Heart left ventricle (tissue), 16 donors: ENCODE measurements at regions not wholly inside any gene's neighbourhood (a gene's known extent, or its start where the extent isn't known, plus 50 kb on each side); places are given as distances from the start of the nearest gene placed in this dataset.

Source experiments
- ATAC-seq, 4 donors: fragments of 200-7000 bp; cut with Tn5 transposase; one replicate each; pipeline ENCODE4 v1.9.1; 2020 to 2022; ENCODE audit warnings: moderate library complexity in 4 of 4, mild to moderate bottlenecking in 3 of 4, moderate number of reproducible peaks in 1 of 4
- DNase-seq, 5 donors: peaks; one replicate each; pipeline ENCODE4 v3.0.0-alpha.2; 2020
- H3K27ac ChIP-seq, 12 donors: fragments of 200-600 bp; sonication (generic) in 4 of 12; one replicate each; pipeline versions ENCODE4 v1.5.0 to v1.8.0; 2016 to 2022; ENCODE audit warnings: mild to moderate bottlenecking in 2 of 12
- H3K27me3 ChIP-seq, 9 donors: fragments of 200-600 bp; sonication (generic) in 2 of 9; one replicate each; pipeline versions ENCODE4 v1.5.1 to v1.8.0; 2016 to 2022; ENCODE audit warnings: mild to moderate bottlenecking in 3 of 9
- H3K36me3 ChIP-seq, 9 donors: fragments of 200-600 bp; sonication (generic) in 2 of 9; one replicate each; pipeline versions ENCODE4 v1.5.0 to v1.8.0; 2018 to 2022; ENCODE audit warnings: mild to moderate bottlenecking in 2 of 9
- H3K4me1 ChIP-seq, 12 donors: fragments of 200-600 bp; sonication (generic) in 4 of 12; one replicate each; pipeline versions ENCODE4 v1.5.0 to v1.8.0; 2016 to 2022; ENCODE audit warnings: mild to moderate bottlenecking in 3 of 12
- H3K4me3 ChIP-seq, 12 donors: fragments of 200-600 bp; sonication (generic) in 4 of 12; one replicate each; pipeline versions ENCODE4 v1.5.0 to v1.8.0; 2017 to 2022; ENCODE audit warnings: mild to moderate bottlenecking in 9 of 12, moderate library complexity in 4 of 12
- H3K9me3 ChIP-seq, 12 donors: fragments of 200-600 bp; sonication (generic) in 4 of 12; one replicate each; pipeline versions ENCODE4 v1.5.0 to v1.8.0; 2016 to 2022; ENCODE audit warnings: mild to moderate bottlenecking in 1 of 12
- CTCF ChIP-seq, 12 donors: fragments of 200-600 bp; sonication (generic) in 4 of 12; IDR thresholded peaks; one replicate each; pipeline versions ENCODE4 v1.5.0 to v1.8.0; 2018 to 2022; ENCODE audit warnings: antibody characterized with exemption in 12 of 12, mild to moderate bottlenecking in 5 of 12
- POLR2A ChIP-seq, 2 donors: fragments of 450-650 bp; IDR thresholded peaks; one replicate each; pipeline ENCODE4 v1.6.1; 2017; ENCODE audit warnings: antibody characterized with exemption in 2 of 2, mild to moderate bottlenecking in 2 of 2, moderate library complexity in 2 of 2
- WGBS, 4 donors: extraction: QIAGEN DNeasy Blood & Tissue Kit in 2 of 4; methylation state at CpG; one replicate each; pipeline versions ENCODE4 v1.1.5 to v1.1.7; 2013 to 2018; 5-methylcytosine and 5-hydroxymethylcytosine counted together
- intact Hi-C, 10 donors: fragments of 100-400 bp; cut with DNase I; formaldehyde crosslinking; loops; one replicate each; pipeline versions ENCODE4 v1.11.1 to v1.14.2; 2022
- donor health status: ischemic (EF 13 %, LVEDD 7.1; RV severe dilation, severe dysfunction).
- donor health status: healthy with polysubstance abuse.
- donor health status: DM: no; HTN: yes; CAD: no.
- donor health status: DM: no; HTN: no; CAD: no.
- donor health status: ischemic (EF 25% LVEDD 6.9; RV normal size, moderate dysfunction).
- donor health status: ischemic (EF 25% LVEDD 5.7; RV mildly dilated, moderate dysfunction).
- donor health status: healthy.
- donor health status: DM: yes; HTN: yes; CAD: no.
- donor health status: ischemic (EF 35%, LVEDD 5.7; RV mildly dilated, moderate dysfunction).
- donor health status: nonischemic (EF 11% LVEDD 7.7; RV severe dilation, severe dysfunction).
- donor health status: DM: yes; HTN: yes; CAD: no.
- donor health status: PGD.
- donor health status: ischemic (EF 29% LVEDD 5.4; RV normal size, mild dysfunction).
- donor health status: nonischemic (EF 23%, LVEDD 6.1; RV moderate dilation, normal function).

GRCh38 chr9:79184831-79185230 lies 386.9 kb upstream of the TLE4 start:
- Histone ChIP-seq H3K4me1 (no peaks in the 10 kb centered on the region), H3K27me3 (no peaks in the 10 kb centered on the region), H3K36me3 (no peaks in the 10 kb centered on the region), H3K9me3 (peaks cover 0 to 5% (median 0%) of the 10 kb centered on the region in 12 donors), H3K27ac (no peak overlapping the region), H3K4me3 (no peak overlapping the region)
- ATAC-seq (no peak), DNase-seq (no peak)
- intact Hi-C loops: no loop called here
- whole genome bisulfite sequencing, 4 donors: 40 to 74% (median 64%) methylated on average over 2 of the region's 2 CpGs
- TF ChIP-seq CTCF (IDR thresholded peaks at IDR 0.05): no peak
- TF ChIP-seq POLR2A (IDR thresholded peaks at IDR 0.05): no peak

DNA sequence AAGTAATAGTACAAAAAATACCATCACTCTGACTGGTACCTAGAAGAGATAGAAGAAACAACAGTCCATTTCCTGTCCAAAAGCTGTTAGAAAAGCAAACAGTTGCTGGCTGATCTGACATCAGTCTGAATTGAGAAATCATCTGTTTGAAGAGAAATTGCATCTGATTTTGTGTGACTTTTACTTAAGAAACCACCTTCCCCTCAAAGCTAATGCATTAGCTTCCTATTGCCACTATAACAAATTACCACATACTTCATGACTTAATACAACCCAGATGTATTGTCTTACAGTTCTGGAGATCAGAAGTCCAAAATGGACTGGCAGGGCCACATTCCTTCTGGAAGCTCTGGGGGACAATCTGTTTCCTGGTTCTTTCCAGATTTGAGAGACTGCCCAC lies 385.9 kb upstream of the TLE4 start:
- Histone ChIP-seq H3K4me1 (no peaks in the 10 kb centered on the region), H3K4me3 (no peak overlapping the region), H3K36me3 (no peaks in the 10 kb centered on the region), H3K27me3 (no peaks in the 10 kb centered on the region), H3K27ac (no peak overlapping the region), H3K9me3 (peaks cover 0 to 5% (median 0%) of the 10 kb centered on the region in 12 donors)
- TF ChIP-seq POLR2A (IDR thresholded peaks at IDR 0.05): no peak
- TF ChIP-seq CTCF (IDR thresholded peaks at IDR 0.05): no peak
- ATAC-seq (no peak), DNase-seq (no peak)
- intact Hi-C loops: no loop called here

- TF ChIP-seq CTCF (IDR thresholded peaks at IDR 0.05): no peak
- TF ChIP-seq POLR2A (IDR thresholded peaks at IDR 0.05): no peak
- Histone ChIP-seq H3K36me3 (no peaks in the 10 kb centered on the region), H3K9me3 (peaks cover 0 to 5% (median 0%) of the 10 kb centered on the region in 12 donors), H3K4me3 (no peak overlapping the region), H3K27ac (no peak overlapping the region), H3K4me1 (no peaks in the 10 kb centered on the region), H3K27me3 (no peaks in the 10 kb centered on the region)
- intact Hi-C loops: no loop called here
- 42 to 59% (median 52%) methylated on average over 3 of the region's 3 CpGs for WGBS, 4 donors
- DNase-seq: no peak
- no peak for ATAC-seq
Measured at GRCh38 chr9:79189511-79189924, 382.2 kb upstream of the TLE4 start.

DNA sequence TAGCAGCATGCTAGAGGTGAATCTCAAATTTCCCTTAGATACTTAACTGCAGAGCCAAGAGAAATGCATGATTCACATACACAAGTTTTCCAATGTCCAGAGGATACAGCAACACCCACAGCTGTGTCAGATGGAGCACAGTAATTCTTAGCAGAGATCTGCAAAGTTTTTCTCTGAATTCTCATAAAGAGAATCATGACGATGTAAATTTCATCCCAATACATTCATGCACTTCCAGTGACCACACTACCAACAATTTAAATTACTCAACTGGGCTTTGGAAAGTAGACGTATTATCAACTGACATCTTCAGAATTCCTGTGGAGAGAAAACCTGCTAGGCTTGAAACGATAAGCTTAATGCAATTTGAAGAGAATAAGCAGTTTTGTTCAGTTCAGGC lies 378.8 kb upstream of the TLE4 start:
- DNase-seq (no peak), ATAC-seq (no peak)
- Histone ChIP-seq H3K4me3 (no peak overlapping the region), H3K4me1 (peaks cover 0 to 11% (median 0%) of the 10 kb centered on the region in 12 donors), H3K9me3 (no peaks in the 10 kb centered on the region), H3K36me3 (no peaks in the 10 kb centered on the region), H3K27ac (no peak overlapping the region), H3K27me3 (no peaks in the 10 kb centered on the region)
- WGBS, 4 donors: 82 to 91% (median 84%) methylated on average over 3 of the region's 3 CpGs
- intact Hi-C loops: no loop called here
- TF ChIP-seq POLR2A (IDR thresholded peaks at IDR 0.05) (no peak), CTCF (IDR thresholded peaks at IDR 0.05) (no peak)
